Endothelial cell of umbilical vein (primary cell): ENCODE measurements at regions not wholly inside any gene's neighbourhood (a gene's known extent, or its start where the extent isn't known, plus 50 kb on each side); places are given as distances from the start of the nearest gene placed in this dataset.

Experiments
- BruUV-seq: library from RNA; stranded (reverse); fragments of 400-500 nt; replicated peaks from 2 replicates; lab custom pipeline; 2021; lab: Mats Ljungman, UMichigan
- CTCF ChIA-PET: fragments of 300-600, 350-600 bp; sonication (Branson Sonifier 250); formaldehyde crosslinking; loops from one replicate; lab custom pipeline; 2021; ENCODE audit warnings: antibody characterized with exemption, inconsistent platforms; lab: Charles Lee
- POLR2A ChIA-PET: fragments of 300-600, 350-600 bp; sonication (Branson Sonifier 250); formaldehyde crosslinking; loops from one replicate; lab custom pipeline; 2021; ENCODE audit warnings: antibody characterized with exemption, inconsistent platforms; lab: Charles Lee
- DNase-seq: peaks from one replicate; pipeline ENCODE4 v3.0.0-alpha.2; 2011; ENCODE audit warnings: low read depth, low spot score
- FAIRE-seq: peaks from 2 replicates; lab custom pipeline; 2011; peaks lifted over from hg19 to GRCh38; lab: Jason Lieb, UNC
- H2AFZ ChIP-seq: 2 replicates; pipeline ENCODE4 v1.6.0; 2012; ENCODE audit warnings: low read depth, low read length, control low read depth, inconsistent platforms
- H3K27ac ChIP-seq: 2 replicates; pipeline ENCODE4 v1.5.1; 2011; ENCODE audit warnings: low read depth, mild to moderate bottlenecking, control low read depth, low read length, moderate library complexity; ENCODE audit not compliant: insufficient read depth
- H3K27me3 ChIP-seq, 2 experiments: 2 replicates each; pipeline versions ENCODE4 v1.6.0 to v1.6.1; 2011; ENCODE audit warnings: low read length in 2 of 2, mixed read lengths in 1 of 2; ENCODE audit not compliant: control insufficient read depth in 2 of 2, insufficient read depth in 2 of 2
- H3K36me3 ChIP-seq, 2 experiments: 2 replicates in 1 of 2; 3 replicates in 1 of 2; pipeline ENCODE4 v1.5.1; 2011; ENCODE audit warnings: low read length in 2 of 2, mild to moderate bottlenecking in 1 of 2, moderate library complexity in 1 of 2; ENCODE audit not compliant: control insufficient read depth in 2 of 2, insufficient read depth in 2 of 2; ENCODE audit errors: extremely low read depth in 1 of 2
- H3K4me1 ChIP-seq: 3 replicates; pipeline ENCODE4 v1.5.1; 2011; ENCODE audit warnings: mild to moderate bottlenecking, low read length; ENCODE audit not compliant: control insufficient read depth, insufficient read depth; ENCODE audit errors: extremely low read depth
- H3K4me2 ChIP-seq: 2 replicates; pipeline ENCODE4 v1.6.1; 2011; ENCODE audit warnings: low read length, control low read depth, mixed read lengths; ENCODE audit not compliant: insufficient read depth
- H3K4me3 ChIP-seq, 3 experiments: fragments of 200-600 bp in 1 of 3; sonication (generic), shearing (Covaris generic) in 1 of 3; replicated peaks in 1 of 3; 2 replicates each; pipeline ENCODE4 v1.5.1; 2011 to 2016; ENCODE audit warnings: control low read depth in 3 of 3, low read length in 3 of 3, mild to moderate bottlenecking in 2 of 3, inconsistent platforms in 1 of 3, low read depth in 1 of 3, moderate library complexity in 1 of 3; ENCODE audit not compliant: insufficient read depth in 1 of 3
- H3K79me2 ChIP-seq: 2 replicates; pipeline ENCODE4 v1.6.0; 2012; ENCODE audit warnings: low read length, inconsistent platforms; ENCODE audit not compliant: control insufficient read depth, insufficient read depth
- H3K9ac ChIP-seq: replicated peaks from 2 replicates; pipeline ENCODE3; 2011; ENCODE audit warnings: low read length, control low read depth; ENCODE audit not compliant: insufficient read depth; ENCODE audit errors: extremely low read depth
- H3K9me1 ChIP-seq: replicated peaks from 3 replicates; pipeline ENCODE4 v1.6.0; 2011; ENCODE audit warnings: mild to moderate bottlenecking, low read length; ENCODE audit not compliant: control insufficient read depth, insufficient read depth; ENCODE audit errors: extremely low read depth
- H3K9me3 ChIP-seq: replicated peaks from 2 replicates; pipeline ENCODE4 v1.5.1; 2012; ENCODE audit warnings: low read length, inconsistent platforms; ENCODE audit not compliant: control insufficient read depth, insufficient read depth
- H4K20me1 ChIP-seq: replicated peaks from 2 replicates; pipeline ENCODE3; 2011; ENCODE audit warnings: mild to moderate bottlenecking, low read length; ENCODE audit not compliant: control insufficient read depth, insufficient read depth; ENCODE audit errors: extremely low read depth
- CTCF ChIP-seq, 2 donors: IDR thresholded peaks; 1 replicate in 1 of 2; 2 replicates in 1 of 2; pipeline ENCODE4 v1.5.1; 2011; ENCODE audit warnings: low read length in 2 of 2, mild to moderate bottlenecking in 2 of 2, moderate library complexity in 2 of 2, control low read depth in 1 of 2, inconsistent platforms in 1 of 2, low read depth in 1 of 2; ENCODE audit not compliant: insufficient read depth in 1 of 2; ENCODE audit errors: extremely low read depth in 1 of 2
- EZH2 ChIP-seq: IDR thresholded peaks from 2 replicates; pipeline ENCODE4 v1.6.1; 2012; ENCODE audit warnings: borderline replicate concordance, low read depth, mild to moderate bottlenecking, moderate library complexity, low read length, inconsistent platforms; ENCODE audit not compliant: severe bottlenecking
- FOS ChIP-seq: IDR thresholded peaks from 2 replicates; pipeline ENCODE4 v1.6.1; 2011; ENCODE audit warnings: mild to moderate bottlenecking, low read length, moderate library complexity, borderline replicate concordance; ENCODE audit not compliant: insufficient read depth
- GATA2 ChIP-seq: IDR thresholded peaks from 2 replicates; pipeline ENCODE4 v1.7.0; 2011; ENCODE audit warnings: low read depth, mild to moderate bottlenecking, moderate library complexity, mixed read lengths, low read length; ENCODE audit not compliant: insufficient read length, insufficient read depth
- JUN ChIP-seq: IDR thresholded peaks from 2 replicates; pipeline ENCODE4 v1.6.1; 2011; ENCODE audit warnings: borderline replicate concordance, low read depth; ENCODE audit not compliant: insufficient read length, insufficient read depth
- MAX ChIP-seq: IDR thresholded peaks from 2 replicates; pipeline ENCODE4 v1.6.1; 2011; ENCODE audit not compliant: insufficient read depth, insufficient read length
- MYC ChIP-seq: IDR thresholded peaks from one replicate; pipeline ENCODE4 v1.6.1; 2011; ENCODE audit warnings: mild to moderate bottlenecking, low read depth, low read length
- POLR2A ChIP-seq: IDR thresholded peaks from 2 replicates; pipeline ENCODE4 v1.6.1; 2012; ENCODE audit warnings: low read depth, mild to moderate bottlenecking, control low read depth, low read length
- POLR2AphosphoS5 ChIP-seq: IDR thresholded peaks from 2 replicates; pipeline ENCODE4 v1.6.1; 2012; ENCODE audit warnings: low read depth, mild to moderate bottlenecking, control low read depth, low read length, moderate library complexity; ENCODE audit not compliant: insufficient read depth
- dilution Hi-C: fragments of 300-500 bp; cut with MboI; formaldehyde crosslinking; loops from one replicate; pipeline ENCODE4 v1.15.0; 2019; ENCODE audit warnings: low sequenced_read_pairs; ENCODE audit not compliant: extremely low pct_ligation_motif_present
- intact Hi-C: fragments of 100-400 bp; cut with micrococcal nuclease; formaldehyde crosslinking; loops from one replicate; pipeline ENCODE4 v1.10.0; 2022

GRCh38 chr12:92330654-92331053 is 185.0 kb upstream of the BTG1 start:
- no peaks in the 10 kb centered on the region for H3K27me3 ChIP-seq
- H3K27ac ChIP-seq, result no peak overlapping the region
- H2AFZ ChIP-seq, result no peak overlapping the region
- no peaks in the 10 kb centered on the region for H3K9me1 ChIP-seq
- H4K20me1 ChIP-seq, result no peaks in the 10 kb centered on the region
- DNase-seq (no peak), FAIRE-seq (no peak)
- no peaks in the 10 kb centered on the region for H3K79me2 ChIP-seq
- no peaks in the 10 kb centered on the region for H3K36me3 ChIP-seq
- dilution Hi-C loops, result no loop called here
- TF ChIP-seq JUN (no peak), EZH2 (no peak), FOS (no peak), MAX (no peak), CTCF (IDR thresholded peaks at IDR 0.05; ENCODE audit: extremely low read depth in 1 of 2, insufficient read depth in 1 of 2, low read depth in 1 of 2, low read length in 2 of 2) (no peak), POLR2AphosphoS5 (no peak), POLR2A (no peak), MYC (no peak), GATA2 (no peak)
- H3K9me3 ChIP-seq, result no peaks in the 10 kb centered on the region
- ChIA-PET POLR2A (no interaction called here), CTCF (interaction anchor here (1.2 kb wide), 2 partner anchors 21 to 41 kb away, joined by 3 read pairs; no protein-coding TSS in a partner anchor)
- H3K4me2 ChIP-seq, result no peak overlapping the region
- intact Hi-C loops, result no loop called here
- BruUV-seq, result no TSS peak
- no peak overlapping the region for H3K9ac ChIP-seq
- no peaks in the 10 kb centered on the region for H3K4me1 ChIP-seq
- no peak overlapping the region for H3K4me3 ChIP-seq
